ENCODE measurements at regions not wholly inside any gene's neighbourhood (a gene's known extent, or its start where the extent isn't known, plus 50 kb on each side); places are given as distances from the start of the nearest gene placed in this dataset.

DNA sequence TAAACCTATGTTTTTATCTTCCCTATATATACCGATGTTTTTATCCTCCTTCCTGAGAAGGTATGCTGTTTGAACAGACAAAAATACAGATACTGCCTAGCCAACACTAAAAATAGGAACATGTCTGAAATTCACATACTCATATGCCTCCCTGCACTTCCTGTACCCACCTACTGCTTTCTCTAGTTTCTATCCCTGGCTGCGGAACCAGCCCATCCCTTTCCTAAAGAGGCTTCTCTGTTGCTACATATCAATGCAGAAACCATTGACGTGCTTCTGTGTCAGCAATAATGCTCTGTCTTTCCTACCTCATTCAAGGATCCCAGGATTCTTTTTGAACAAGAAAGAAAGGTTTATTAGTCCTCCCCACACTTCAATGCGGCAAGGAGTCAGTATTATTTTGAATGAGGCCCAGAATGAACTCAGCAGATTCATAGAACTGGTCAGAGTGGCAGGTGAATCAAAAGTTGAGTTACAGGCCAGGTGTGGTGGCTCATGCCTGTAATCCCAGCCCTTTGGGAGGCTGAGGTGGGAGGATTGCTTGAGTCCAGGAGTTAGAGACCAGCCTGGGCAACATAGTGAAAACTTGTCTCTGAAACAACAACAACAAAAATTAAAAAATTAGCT, 67.8 kb upstream of the NAP1L1 start:
- TF ChIP-seq, protein P1, sequence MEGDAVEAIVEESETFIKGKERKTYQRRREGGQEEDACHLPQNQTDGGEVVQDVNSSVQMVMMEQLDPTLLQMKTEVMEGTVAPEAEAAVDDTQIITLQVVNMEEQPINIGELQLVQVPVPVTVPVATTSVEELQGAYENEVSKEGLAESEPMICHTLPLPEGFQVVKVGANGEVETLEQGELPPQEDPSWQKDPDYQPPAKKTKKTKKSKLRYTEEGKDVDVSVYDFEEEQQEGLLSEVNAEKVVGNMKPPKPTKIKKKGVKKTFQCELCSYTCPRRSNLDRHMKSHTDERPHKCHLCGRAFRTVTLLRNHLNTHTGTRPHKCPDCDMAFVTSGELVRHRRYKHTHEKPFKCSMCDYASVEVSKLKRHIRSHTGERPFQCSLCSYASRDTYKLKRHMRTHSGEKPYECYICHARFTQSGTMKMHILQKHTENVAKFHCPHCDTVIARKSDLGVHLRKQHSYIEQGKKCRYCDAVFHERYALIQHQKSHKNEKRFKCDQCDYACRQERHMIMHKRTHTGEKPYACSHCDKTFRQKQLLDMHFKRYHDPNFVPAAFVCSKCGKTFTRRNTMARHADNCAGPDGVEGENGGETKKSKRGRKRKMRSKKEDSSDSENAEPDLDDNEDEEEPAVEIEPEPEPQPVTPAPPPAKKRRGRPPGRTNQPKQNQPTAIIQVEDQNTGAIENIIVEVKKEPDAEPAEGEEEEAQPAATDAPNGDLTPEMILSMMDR (IDR thresholded peaks at IDR 0.05 in 4 of 5, conservative IDR thresholded peaks at IDR 0.05 in 1 of 5): no peak
- TF ChIP-seq POLR2A (IDR thresholded peaks at IDR 0.05): no peak

Measured in gastrocnemius medialis (tissue), 4 donors.